ENCODE measurements at regions not wholly inside any gene's neighbourhood (a gene's known extent, or its start where the extent isn't known, plus 50 kb on each side); places are given as distances from the start of the nearest gene placed in this dataset.

DNA sequence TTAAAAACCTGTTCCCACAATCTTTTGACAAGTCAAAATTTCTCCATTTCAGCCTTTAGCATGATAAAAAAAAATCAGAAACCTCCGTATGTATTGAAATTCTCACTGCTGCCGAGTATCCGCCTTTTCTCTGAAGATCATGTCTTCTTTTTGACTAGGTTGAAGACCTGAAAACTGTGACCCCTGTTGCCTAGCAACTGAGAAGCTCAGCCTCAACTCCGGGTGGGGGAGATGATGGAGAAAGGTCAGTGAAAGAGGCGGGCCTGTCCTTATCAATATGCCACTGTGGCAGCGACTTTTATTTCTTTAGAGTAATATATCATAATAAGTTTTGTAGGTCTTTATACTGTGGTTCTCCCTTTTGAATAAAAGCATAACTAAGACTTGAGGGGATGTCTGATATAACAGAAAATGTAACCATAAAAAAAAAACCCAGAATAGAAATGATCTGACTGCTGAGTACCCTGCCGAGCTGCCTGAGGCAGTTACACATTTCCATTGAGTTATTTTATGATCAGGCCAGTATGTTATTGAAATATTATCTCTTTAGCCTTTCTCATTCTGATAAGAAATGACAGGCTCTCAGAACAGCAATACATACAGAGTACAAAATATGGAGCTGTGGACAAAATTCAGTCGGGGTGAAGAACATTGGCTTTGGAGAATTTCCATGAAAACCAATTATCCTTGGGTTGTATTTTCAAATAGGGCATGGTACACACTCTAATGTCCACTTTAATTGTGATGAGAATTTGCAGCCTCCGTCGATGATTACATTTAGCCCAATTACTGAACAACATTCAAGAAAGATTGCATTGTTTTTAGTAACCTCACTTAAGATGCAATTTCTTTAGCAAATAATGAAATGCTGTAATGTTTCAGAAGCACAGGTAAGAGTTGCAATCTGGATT is 136.7 kb upstream of the EEF1E1 start:
- Histone ChIP-seq H3K36me3 (ENCODE audit: insufficient read depth, insufficient read length, low read length) (no peaks in the 10 kb centered on the region), H3K4me3 (ENCODE audit: insufficient read length, low read depth) (no peak overlapping the region), H3K9me3 (ENCODE audit: insufficient read depth, low read length) (no peaks in the 10 kb centered on the region), H3K27me3 (ENCODE audit: insufficient read depth, insufficient read length) (peaks cover 13% of the 10 kb centered on the region), H3K9ac (ENCODE audit: insufficient read length, low read depth) (no peak overlapping the region), H3K4me1 (ENCODE audit: insufficient read depth, insufficient read length) (peaks cover 2% of the 10 kb centered on the region)
- DNase-seq (ENCODE audit: low read depth, low spot score) = no peak
- TF ChIP-seq YY1 (IDR thresholded peaks at IDR 0.05; ENCODE audit: insufficient read depth, insufficient read length) = no peak
- TF ChIP-seq ZNF274 (IDR thresholded peaks at IDR 0.05; ENCODE audit: low read depth, low read length) = no peak
- TF ChIP-seq SUZ12 (IDR thresholded peaks at IDR 0.05; ENCODE audit: extremely low read depth, insufficient read depth, insufficient read length) = no peak

DNA sequence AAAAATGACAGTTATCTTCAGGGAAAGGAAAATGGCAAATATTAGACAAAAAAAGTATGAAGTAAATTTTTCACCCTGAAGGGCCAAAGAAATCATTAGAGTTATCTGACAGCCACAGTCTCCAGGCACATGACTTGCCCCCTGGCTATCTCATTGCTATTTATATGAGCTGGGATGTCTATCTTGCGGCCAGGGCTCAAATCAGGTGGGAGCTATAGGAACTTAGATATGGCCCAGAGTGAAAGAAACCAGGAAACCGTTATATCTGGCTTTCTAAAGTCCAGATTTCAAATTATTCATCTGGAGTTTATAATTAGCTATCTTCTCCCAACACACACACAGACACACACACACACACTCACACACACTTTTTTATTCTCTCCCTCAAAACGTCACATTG is 135.3 kb upstream of the EEF1E1 start:
- H3K36me3 ChIP-seq (ENCODE audit: insufficient read depth, insufficient read length, low read length) = no peaks in the 10 kb centered on the region
- H3K4me1 ChIP-seq (ENCODE audit: insufficient read depth, insufficient read length) = no peaks in the 10 kb centered on the region
- DNase-seq (ENCODE audit: low read depth, low spot score) = no peak
- H3K9ac ChIP-seq (ENCODE audit: insufficient read length, low read depth) = no peak overlapping the region
- H3K27me3 ChIP-seq (ENCODE audit: insufficient read depth, insufficient read length) = peaks cover 17% of the 10 kb centered on the region
- TF ChIP-seq ZNF274 (IDR thresholded peaks at IDR 0.05; ENCODE audit: low read depth, low read length) (no peak), SUZ12 (IDR thresholded peaks at IDR 0.05; ENCODE audit: extremely low read depth, insufficient read depth, insufficient read length) (no peak), YY1 (IDR thresholded peaks at IDR 0.05; ENCODE audit: insufficient read depth, insufficient read length) (no peak)
- no peak overlapping the region for H3K4me3 ChIP-seq (ENCODE audit: insufficient read length, low read depth)
- H3K9me3 ChIP-seq (ENCODE audit: insufficient read depth, low read length) = no peaks in the 10 kb centered on the region

DNA sequence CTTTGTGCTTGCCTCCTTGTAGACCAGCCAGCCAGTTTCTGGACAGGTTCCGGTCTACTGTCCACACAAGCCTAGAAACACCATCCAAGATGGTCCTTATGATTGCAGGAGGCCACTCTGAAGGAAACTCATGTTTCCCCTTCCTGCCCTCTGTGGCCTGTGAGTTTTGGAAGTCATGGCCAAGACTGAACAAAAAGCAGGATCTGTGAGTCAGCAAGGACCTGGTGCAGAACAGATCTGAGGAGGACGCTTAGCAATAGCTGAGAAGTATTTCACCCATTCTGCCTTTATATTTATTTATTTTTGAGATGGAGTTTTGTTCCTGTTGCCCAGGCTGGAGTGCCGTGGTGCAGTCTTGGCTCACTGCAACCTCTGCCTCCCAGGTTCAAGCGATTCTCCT is 134.6 kb upstream of the EEF1E1 start:
- Histone ChIP-seq H3K4me3 (ENCODE audit: insufficient read length, low read depth) (no peak overlapping the region), H3K4me1 (ENCODE audit: insufficient read depth, insufficient read length) (no peaks in the 10 kb centered on the region), H3K27me3 (ENCODE audit: insufficient read depth, insufficient read length) (peaks cover 20% of the 10 kb centered on the region), H3K9me3 (ENCODE audit: insufficient read depth, low read length) (no peaks in the 10 kb centered on the region), H3K36me3 (ENCODE audit: insufficient read depth, insufficient read length, low read length) (no peaks in the 10 kb centered on the region), H3K9ac (ENCODE audit: insufficient read length, low read depth) (no peak overlapping the region)
- TF ChIP-seq ZNF274 (IDR thresholded peaks at IDR 0.05; ENCODE audit: low read depth, low read length) = no peak
- TF ChIP-seq YY1 (IDR thresholded peaks at IDR 0.05; ENCODE audit: insufficient read depth, insufficient read length) = no peak
- no peak for TF ChIP-seq SUZ12 (IDR thresholded peaks at IDR 0.05; ENCODE audit: extremely low read depth, insufficient read depth, insufficient read length)
- no peak for DNase-seq (ENCODE audit: low read depth, low spot score)

DNA sequence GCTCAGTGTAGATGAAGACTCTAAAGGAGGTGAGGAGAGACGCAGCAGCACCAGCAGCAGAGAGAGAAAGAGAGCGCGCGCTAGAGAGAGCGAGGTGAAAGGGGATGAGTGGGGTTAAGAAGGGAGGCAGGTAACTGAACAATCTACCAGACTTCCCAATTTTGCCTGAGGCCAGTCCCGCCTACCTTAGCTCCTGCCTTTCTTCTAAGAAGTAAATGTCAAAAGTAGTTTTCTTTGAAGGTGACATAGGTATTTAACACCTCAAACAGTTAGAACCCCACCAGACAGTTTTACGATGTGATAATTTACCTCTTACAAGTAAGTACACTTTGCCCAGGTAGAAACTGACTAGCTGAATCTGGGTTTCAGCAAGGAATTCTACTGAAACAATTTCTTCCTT is 132.0 kb upstream of the EEF1E1 start:
- Histone ChIP-seq H3K4me1 (ENCODE audit: insufficient read depth, insufficient read length) (no peaks in the 10 kb centered on the region), H3K27me3 (ENCODE audit: insufficient read depth, insufficient read length) (peaks cover 23% of the 10 kb centered on the region), H3K4me3 (ENCODE audit: insufficient read length, low read depth) (no peak overlapping the region), H3K9ac (ENCODE audit: insufficient read length, low read depth) (no peak overlapping the region), H3K9me3 (ENCODE audit: insufficient read depth, low read length) (no peaks in the 10 kb centered on the region), H3K36me3 (ENCODE audit: insufficient read depth, insufficient read length, low read length) (no peaks in the 10 kb centered on the region)
- no peak for DNase-seq (ENCODE audit: low read depth, low spot score)
- TF ChIP-seq ZNF274 (IDR thresholded peaks at IDR 0.05; ENCODE audit: low read depth, low read length) = no peak
- no peak for TF ChIP-seq YY1 (IDR thresholded peaks at IDR 0.05; ENCODE audit: insufficient read depth, insufficient read length)
- TF ChIP-seq SUZ12 (IDR thresholded peaks at IDR 0.05; ENCODE audit: extremely low read depth, insufficient read depth, insufficient read length) = no peak

DNA sequence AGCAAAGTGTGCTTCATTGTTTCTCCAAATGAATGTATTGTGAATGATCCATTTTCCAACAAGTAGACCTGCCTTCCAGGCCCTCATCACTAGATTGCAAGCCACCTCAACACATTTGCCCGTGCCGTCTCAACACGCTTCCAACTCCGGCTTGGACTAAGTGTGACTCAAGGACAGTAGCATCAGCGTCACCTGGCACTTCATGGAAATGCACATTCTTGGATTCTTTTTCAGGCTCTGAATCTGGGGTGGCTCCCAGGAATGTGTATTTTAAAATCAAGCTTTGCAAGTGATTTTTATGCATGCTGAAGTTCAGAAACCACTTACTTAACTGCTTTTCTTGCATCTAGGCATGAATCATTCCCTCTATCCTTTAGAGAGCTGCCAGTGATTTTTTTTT is 129.6 kb upstream of the EEF1E1 start:
- TF ChIP-seq SUZ12 (IDR thresholded peaks at IDR 0.05; ENCODE audit: extremely low read depth, insufficient read depth, insufficient read length) (no peak), ZNF274 (IDR thresholded peaks at IDR 0.05; ENCODE audit: low read depth, low read length) (no peak), YY1 (IDR thresholded peaks at IDR 0.05; ENCODE audit: insufficient read depth, insufficient read length) (no peak)
- Histone ChIP-seq H3K27me3 (ENCODE audit: insufficient read depth, insufficient read length) (peaks cover 22% of the 10 kb centered on the region), H3K4me3 (ENCODE audit: insufficient read length, low read depth) (no peak overlapping the region), H3K36me3 (ENCODE audit: insufficient read depth, insufficient read length, low read length) (no peaks in the 10 kb centered on the region), H3K9me3 (ENCODE audit: insufficient read depth, low read length) (no peaks in the 10 kb centered on the region), H3K4me1 (ENCODE audit: insufficient read depth, insufficient read length) (no peaks in the 10 kb centered on the region), H3K9ac (ENCODE audit: insufficient read length, low read depth) (no peak overlapping the region)
- no peak for DNase-seq (ENCODE audit: low read depth, low spot score)

DNA sequence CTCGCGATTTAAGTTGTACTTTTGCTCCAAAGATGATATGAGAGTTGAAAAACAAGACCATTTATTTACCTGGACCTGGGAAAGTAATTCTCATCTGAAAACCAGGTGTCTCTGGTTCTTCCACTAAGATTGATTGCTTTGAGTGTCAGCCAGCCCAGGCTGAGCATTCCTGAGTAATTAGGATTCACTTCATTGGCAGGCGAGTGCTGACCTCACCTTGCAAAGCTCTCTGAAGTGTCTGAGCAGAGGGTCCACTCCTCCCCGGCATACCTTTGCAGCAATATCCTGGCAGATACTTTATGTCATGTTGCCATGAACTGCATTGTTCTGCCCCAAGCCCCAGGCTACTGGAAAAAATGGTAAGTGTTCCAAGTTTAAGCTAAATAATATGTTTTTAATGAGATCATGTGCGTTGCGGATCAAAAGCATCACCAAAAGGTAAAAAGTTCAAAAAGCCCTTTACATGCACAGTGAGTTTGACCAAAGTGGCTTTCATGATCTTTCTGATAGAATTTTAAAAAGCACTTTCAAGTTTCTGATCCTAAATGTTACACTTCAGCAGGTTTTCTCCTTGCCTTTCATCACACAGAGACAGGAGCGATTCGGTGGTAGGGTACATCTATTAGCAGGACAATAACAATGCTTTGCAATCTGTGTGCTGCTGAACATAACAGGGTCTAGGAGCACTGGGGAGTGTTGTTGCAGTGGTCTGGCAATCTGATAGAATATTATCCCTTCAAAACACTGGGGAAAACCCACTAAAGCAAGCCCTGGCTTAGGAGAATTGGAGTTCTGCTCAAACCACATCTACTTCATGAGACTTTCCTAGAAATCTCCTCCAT is 127.8 kb upstream of the EEF1E1 start:
- DNase-seq (ENCODE audit: low read depth, low spot score) = no peak
- H3K9ac ChIP-seq (ENCODE audit: insufficient read length, low read depth) = no peak overlapping the region
- no peak overlapping the region for H3K4me3 ChIP-seq (ENCODE audit: insufficient read length, low read depth)
- peaks cover 13% of the 10 kb centered on the region for H3K27me3 ChIP-seq (ENCODE audit: insufficient read depth, insufficient read length)
- TF ChIP-seq SUZ12 (IDR thresholded peaks at IDR 0.05; ENCODE audit: extremely low read depth, insufficient read depth, insufficient read length) (no peak), ZNF274 (IDR thresholded peaks at IDR 0.05; ENCODE audit: low read depth, low read length) (no peak), YY1 (IDR thresholded peaks at IDR 0.05; ENCODE audit: insufficient read depth, insufficient read length) (no peak)
- H3K4me1 ChIP-seq (ENCODE audit: insufficient read depth, insufficient read length) = no peaks in the 10 kb centered on the region
- H3K36me3 ChIP-seq (ENCODE audit: insufficient read depth, insufficient read length, low read length) = no peaks in the 10 kb centered on the region
- no peaks in the 10 kb centered on the region for H3K9me3 ChIP-seq (ENCODE audit: insufficient read depth, low read length)

DNA sequence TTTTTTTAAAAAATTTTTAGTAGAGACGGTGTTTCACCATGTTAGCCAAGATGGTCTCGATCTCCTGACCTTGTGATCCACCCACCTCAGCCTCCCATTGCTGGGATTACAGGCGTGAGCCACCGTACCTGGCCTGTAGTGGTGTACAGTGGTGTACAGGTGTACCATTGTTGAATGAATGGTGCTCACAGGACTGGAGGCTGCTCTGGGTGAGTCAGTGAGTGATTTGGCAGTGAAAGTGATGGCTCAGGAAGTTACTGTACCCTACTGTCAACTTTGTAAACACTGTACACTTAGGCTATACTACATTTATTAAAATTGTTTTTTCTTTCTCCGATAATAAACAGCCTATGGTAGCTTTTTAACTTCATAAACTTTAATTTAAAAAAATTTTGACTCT is 122.8 kb upstream of the EEF1E1 start:
- no peaks in the 10 kb centered on the region for H3K27me3 ChIP-seq (ENCODE audit: insufficient read depth, insufficient read length)
- DNase-seq (ENCODE audit: low read depth, low spot score) = no peak

More for the DNA sequence above, 122.8 kb upstream of the EEF1E1 start:
- Histone ChIP-seq H3K9me3 (ENCODE audit: insufficient read depth, low read length) (no peaks in the 10 kb centered on the region), H3K4me1 (ENCODE audit: insufficient read depth, insufficient read length) (no peaks in the 10 kb centered on the region), H3K9ac (ENCODE audit: insufficient read length, low read depth) (no peak overlapping the region), H3K36me3 (ENCODE audit: insufficient read depth, insufficient read length, low read length) (no peaks in the 10 kb centered on the region), H3K4me3 (ENCODE audit: insufficient read length, low read depth) (no peak overlapping the region)
- no peak for TF ChIP-seq SUZ12 (IDR thresholded peaks at IDR 0.05; ENCODE audit: extremely low read depth, insufficient read depth, insufficient read length)
- no peak for TF ChIP-seq YY1 (IDR thresholded peaks at IDR 0.05; ENCODE audit: insufficient read depth, insufficient read length)
- no peak for TF ChIP-seq ZNF274 (IDR thresholded peaks at IDR 0.05; ENCODE audit: low read depth, low read length)

Measured in NT2/D1 (cell line).